Skin of body (tissue), 1 donor: ENCODE measurements at regions not wholly inside any gene's neighbourhood (a gene's known extent, or its start where the extent isn't known, plus 50 kb on each side); places are given as distances from the start of the nearest gene placed in this dataset.
A peak's percentile ranks its signal among the peaks of the same experiment; 100 is the strongest.
"Not testable (repeated sequence)": the region's sequence is repeated elsewhere in the genome, so short reads cannot be mapped to it uniquely, and the experiment has no call there.

Experiments
- DNase-seq: peaks from one replicate; lab custom pipeline; 2025; lab: John Stamatoyannopoulos, UW

DNA sequence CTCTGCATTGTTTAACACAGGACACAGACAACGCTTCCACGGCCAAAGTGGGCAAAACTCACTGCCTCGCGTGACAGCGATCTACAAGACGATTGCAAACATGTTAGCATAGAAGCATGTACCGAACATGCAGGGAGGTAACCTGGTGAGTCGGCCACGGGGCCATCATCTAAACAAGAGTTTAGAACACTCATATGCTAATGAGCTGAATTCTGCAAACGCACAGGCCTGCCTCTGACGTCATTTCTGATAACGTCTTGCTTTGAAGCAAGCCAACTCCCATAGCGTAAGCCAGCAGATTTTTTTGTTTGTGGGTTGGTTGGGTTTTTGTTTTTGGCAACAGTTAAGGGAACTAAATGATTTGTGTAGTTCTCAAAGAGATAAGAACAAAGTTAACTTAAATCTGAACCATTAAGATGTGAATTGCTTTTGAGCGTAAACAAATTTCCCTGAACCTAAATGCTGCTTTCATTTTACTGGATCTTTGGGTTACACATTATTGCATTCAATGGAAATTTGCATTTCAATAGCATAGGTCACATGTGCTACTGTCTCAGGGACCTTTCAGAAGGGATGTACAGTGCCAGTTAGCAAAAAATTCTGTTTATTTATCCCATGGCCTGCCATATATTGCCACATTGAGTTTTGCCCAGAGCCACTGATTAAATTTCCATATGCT, 184.5 kb upstream of the PDE10A start:
- DNase-seq, result no peak

DNA sequence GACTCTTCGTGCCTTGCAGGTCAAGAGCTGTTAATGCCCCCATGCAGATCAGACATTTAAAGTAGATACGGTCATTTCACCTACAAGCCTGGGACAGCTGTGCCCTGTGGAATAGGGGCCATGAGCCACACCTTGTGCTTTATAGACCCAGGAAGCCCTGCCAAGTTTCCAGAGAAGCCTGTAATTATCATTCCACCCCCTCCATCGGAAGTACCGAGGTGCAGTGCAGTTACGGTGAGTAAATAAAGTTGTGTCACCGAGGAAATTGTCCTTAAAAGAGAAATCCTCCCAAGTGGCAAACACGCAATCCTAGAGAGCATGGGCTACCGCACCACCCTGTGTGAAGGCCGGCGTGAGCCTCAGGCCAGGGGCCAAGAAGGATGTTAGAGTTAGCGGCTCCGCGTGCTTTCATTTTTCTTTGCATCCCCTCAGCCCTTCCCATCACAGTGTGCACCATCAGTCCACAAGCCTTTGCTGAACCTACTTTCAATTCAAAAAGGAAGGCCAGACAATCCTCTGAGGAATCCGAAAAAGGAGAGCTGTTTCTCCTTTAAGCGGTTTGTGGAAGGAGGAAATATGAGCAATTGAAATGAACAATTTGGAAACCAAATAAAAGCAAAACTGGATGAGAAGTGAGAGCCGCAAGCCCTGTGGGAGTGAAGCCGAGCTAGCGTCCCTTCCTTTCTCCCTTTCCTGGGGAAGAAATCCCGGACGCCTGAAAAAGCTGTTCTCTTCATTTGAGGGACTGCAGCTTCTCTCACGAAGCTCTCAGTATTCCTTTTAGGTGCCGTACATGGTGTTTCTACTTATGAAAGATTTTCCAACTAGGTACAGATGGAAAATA, 183.3 kb upstream of the PDE10A start:
- no peak for DNase-seq

DNA sequence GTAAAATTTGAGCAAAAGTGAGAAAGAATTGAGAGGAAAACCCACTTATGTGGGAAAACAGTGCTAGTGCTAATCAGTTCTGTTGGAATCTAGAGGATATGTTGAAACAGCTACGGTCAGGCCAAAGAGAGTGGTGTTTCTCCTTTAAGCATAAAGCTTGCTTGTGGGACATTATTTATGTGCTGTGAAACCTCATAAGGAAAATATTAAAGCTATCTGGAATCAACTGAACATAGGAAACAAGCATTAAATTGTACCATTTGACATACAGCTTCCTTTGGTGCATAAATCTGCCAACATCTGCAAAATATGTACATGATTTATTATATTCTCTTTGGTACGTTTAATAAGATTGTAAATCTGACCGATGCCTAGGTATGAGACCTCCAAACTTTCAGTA, 182.5 kb upstream of the PDE10A start:
- DNase-seq, result peak; percentile 63

DNA sequence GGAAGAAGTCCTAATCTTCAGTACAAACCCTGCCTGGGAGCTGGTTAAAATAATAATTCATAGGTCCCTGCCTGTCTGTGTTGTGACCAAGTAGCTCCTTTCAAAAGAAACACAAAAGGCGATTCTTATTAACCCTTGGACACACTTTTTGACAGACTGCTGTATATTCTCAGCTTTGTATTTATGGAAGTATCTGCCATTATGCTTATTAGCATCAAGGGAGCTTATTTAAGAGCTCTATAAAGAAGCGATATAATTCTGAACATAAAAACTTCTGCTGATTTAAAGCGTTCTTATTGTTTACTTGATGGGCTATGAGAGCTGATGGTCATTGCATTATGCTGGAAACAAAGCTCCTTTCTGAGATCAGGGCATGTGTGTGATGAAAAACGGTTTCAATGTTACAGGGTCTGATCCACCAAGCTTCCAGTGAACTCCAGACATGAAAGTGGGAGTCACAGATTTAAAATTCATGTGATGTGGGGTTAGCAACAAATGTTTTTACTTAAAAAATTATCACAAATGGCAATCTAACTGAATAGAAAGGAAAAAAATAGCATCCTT, 181.8 kb upstream of the PDE10A start:
- DNase-seq, result no peak

DNA sequence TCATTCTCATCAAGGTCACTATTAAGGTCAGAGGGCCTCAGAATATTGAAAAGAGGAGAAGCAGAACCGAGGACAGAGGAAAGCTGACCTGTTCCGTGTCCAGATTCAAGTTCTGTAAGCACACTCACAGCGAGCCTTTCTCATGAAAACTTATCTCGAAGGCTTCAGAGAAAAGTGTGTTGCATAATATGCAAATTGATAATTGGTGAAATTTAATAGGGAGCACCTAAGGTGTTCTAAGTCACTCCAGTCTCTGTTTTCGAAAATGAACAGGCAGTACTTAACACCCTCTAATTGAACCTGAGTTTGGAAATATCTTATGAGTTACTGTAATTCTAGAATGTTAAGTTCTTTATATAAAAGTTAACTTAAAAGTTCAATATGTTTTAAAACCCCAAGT, 181.2 kb upstream of the PDE10A start:
- DNase-seq, result no peak

DNA sequence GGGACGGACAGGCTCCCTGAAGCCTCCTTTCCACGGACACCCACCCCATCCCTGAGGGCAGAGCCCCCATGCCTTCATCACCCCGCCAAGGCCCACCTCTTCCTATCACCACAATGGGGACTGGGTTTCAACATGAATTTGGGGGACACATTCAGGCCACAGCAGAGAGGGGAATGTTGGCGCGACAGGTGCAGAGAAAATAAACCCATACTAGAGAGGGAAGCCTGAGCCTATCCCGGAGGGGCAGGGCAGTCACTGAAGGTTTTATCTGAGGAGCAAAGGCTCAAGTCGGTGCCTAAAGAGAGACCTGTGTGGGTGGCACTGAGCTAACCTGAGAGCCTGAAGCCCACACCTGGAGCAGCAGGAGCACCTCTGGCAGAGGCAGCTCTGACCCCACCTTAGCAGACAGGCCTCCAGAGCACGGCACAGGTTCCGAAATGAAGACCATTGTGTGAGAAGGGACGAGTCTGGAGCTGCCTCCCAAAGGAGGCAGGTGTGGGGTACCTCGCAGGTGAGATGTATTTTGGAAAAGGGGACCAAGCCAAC, 180.6 kb upstream of the PDE10A start:
- no peak for DNase-seq

DNA sequence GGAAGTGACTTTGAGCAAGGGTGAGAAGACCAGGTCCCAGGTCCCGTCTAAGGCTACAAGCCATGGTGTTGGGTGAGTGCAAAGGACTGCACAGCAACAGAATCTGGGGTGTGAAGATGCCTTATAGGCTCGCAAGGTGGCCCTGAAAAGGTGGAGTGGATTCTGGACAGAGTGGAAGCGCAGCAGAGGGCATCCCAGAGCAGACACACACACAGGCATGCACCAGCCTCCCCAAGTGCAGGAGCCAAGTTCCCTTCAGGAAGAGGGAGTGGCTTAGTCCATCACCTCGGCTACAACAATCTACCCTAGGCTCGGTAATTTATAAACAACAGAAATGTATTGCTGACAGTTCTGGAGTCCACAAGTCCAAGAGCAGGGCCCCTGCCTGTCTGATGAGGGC, 180.1 kb upstream of the PDE10A start:
- DNase-seq, result no peak

DNA sequence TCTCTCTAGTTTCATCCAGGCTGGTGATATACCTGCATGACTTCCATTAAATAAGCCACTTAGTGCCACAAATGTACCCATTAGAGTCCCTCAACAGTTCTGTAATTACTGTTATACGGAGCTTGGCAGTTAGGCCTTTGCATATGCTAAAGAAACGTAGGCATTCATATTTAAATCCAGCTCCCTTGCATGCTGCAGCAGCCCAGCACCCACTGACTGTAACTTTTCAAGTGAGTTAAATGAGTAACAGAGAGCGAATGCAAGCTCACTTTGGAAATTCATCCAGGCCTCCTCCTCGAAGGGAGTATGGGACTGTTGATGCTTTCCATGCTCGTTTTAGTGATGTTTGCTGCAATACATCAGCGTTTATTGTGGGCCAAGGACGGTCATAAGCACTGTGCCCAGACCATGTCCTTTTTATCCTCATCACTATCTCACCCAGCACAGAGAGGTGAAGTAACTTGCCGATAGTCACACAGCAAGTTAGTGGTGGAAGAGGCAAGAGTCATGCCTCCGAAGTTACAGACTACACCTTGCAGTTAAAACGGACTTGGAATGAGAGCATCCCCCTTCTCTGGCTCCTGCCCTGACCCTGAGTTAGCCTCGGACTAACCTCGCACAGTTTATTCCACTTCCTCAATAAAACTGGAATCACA, 179.4 kb upstream of the PDE10A start:
- DNase-seq, result no peak

DNA sequence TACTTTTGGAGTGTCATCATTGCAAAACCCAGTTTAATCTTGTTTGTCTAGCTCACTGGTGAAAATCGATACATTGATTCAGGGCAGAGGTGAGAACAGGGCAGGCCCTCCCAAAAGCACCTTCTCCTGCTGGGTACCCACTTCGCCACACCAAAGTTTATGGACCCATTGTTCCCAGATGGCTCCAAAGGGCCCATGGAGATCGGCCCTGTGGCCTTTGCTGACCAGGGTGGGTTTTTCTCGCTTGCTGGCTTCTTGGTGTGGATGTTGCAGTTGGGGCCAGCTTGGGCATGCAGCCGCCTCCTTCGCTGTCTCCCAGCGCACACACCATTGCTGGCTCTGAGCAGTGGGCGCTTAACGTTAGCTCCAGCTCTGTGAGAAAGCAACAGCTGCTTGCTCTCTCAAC, 178.1 kb upstream of the PDE10A start:
- DNase-seq, result no peak

DNA sequence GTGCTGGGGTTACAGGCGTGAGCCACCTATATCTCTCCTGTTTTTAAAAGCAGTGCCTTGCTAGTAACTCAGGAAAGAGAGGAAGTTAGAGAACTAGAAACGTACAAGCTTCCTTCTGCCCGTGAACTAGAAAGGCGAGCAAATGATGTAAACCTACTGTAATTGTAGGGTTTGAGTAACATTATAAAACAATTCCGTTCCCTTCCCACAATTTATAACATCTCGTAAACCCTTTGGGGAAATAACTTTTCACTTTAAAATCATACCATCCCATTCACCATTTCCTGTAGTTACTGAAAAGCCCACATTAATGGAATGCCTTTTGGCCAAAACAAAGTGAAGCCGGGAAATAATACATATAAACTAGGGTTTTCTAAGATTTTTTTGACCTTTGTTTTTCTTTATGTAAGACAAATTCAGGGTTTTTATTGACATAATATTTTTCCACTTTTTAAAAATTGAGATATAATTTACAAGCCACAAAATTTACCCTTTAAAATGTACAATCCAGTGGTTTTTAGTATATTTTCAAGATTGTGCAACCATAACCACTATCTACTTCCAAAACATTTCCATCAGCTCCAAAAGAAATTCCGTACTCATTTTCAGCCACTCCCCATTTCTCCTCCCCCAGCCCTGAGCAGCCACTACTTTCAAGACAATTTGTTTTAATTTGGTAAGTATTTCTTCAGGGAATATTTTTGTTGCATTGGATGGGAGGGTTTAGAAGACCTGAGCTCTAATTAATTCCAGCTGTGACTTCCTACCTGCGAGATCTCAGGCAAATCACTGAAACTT, 175.1 kb upstream of the PDE10A start:
- no peak for DNase-seq

DNA sequence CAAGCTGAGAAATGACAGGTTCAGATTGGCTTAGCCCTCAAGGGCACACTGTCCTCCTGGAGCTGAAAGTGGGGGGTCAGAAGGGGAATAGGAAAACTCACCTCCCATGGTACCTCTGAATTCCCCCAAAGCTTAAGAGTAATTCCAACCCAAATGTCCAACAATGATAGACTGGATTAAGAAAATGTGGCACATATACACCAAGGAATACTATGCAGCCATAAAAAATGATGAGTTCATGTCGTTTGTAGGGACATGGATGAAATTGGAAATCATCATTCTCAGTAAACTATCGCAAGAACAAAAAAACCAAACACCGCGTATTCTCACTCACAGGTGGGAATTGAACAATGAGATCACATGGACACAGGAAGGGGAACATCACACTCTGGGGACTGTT, 173.6 kb upstream of the PDE10A start:
- DNase-seq, result not testable (repeated sequence)

DNA sequence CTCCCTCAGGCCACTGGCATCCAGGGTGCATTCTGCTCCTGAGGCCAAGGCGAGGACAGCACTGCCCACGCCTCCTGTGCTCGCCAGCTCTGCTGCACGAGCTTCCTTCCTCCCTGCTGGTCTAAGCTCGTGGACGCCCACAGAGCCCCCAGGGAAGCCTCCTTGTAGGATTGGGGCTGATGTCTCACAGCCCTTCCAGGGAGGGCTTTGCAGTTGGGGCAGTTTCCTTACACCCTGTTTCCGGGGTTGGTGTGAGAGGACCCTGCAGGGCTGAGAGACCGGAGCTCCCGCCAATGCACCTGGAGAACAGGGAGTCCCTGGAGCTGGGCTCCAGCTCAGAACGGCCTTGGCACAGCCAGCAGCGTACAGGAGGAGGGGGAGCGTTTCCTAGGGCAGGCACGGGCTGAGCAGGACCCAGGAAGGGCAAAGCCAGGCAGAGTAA, 172.4 kb upstream of the PDE10A start:
- DNase-seq, result no peak

DNA sequence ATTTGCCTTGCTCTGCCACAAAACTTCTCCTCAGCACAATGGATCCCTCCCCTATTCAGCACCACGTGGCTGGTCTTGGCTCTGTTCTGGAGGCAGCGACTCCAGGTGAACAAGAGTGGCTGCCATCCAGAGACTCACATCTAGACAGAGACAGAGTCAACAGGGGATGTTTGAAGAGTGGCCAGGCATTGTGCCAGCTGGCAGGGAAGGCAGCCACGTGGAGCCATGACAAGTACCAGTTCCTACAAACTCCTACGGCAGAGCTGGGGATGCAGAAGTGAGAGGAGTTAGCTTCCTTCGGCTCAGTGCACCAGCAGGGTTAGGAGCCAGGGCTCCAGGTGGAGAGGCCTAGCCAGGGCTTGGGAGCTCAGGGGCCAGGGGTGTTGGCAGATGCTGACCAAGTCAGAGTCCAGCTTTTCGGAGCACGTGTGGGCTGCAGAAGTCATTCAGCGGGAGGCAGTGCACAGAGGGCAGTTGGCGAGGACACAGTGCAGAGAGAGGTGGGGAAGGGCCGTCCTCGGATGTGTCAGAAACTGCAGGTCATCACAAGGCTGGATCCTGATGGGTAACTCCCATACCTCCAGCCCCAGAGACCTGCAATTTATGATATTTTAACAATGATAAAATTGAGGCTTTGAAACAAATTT, 171.7 kb upstream of the PDE10A start:
- no peak for DNase-seq

DNA sequence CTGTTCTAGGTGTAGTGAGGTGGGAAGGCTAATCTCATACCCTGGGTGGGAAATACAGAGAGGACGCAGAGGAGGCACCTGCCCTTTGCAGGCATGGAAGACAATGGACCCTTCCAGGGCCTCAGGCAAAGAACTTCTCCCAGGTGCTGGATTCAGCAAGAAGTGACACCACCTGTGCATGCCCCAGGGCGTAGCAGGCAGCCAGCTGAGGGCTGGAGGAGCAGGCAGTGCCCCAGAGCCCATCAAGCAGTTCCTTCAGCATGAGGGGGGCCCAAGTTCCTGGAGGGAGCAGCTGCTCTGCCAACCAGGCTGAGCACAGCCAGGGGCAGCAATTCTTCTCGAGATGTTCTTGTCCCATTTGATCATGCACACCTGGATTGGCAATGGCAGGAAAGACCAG, 170.3 kb upstream of the PDE10A start:
- DNase-seq, result no peak

DNA sequence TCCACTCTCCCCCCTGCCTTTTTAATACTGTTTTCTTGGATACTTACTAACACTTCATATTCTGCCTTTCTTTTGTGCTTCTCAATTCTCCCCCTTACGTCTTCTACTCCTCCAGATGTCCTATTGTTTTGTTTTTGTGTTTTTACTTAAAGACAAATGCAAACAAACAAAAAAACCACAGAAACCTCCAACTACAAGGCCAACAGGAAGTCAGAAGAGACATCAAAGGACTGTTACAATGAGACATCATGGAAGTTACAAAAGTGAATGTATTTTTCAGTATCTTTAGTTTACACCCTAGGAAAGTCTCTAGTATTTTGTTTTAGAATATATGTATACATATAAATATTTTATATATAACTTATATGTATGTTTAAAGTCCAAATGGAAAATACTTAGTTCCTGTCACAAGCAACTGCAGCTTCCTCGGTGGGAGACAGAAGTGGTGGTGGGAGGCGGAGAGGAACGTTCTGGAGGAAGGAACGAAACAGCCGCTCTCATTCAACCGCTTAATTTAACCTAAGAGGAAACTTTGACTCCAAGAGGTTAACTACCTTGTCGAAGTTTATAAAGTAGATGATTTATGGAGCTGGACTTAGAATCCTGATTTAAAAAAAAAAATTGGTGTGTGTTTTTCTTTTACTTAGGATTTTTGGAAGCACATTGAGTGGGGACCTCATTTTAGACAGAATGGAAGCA, 168.9 kb upstream of the PDE10A start:
- peak; percentile 11 for DNase-seq

DNA sequence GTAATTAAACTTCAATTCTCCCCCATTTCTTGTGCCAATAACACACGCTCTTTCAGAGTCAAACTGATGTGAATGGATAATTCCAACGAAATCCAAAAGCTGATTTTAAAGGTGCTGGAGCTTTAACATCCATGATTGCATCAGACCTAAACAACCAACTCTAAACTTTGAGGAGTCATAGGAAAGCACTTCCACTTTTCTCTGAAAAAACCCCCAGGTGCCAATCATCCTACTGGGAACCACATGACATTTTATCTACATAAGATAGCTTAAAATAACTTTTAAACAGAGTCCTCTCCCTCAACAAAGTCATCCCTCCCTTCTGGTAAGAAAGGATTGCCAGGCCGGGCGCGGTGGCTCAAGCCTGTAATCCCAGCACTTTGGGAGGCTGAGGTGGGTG, 167.7 kb upstream of the PDE10A start:
- no peak for DNase-seq

DNA sequence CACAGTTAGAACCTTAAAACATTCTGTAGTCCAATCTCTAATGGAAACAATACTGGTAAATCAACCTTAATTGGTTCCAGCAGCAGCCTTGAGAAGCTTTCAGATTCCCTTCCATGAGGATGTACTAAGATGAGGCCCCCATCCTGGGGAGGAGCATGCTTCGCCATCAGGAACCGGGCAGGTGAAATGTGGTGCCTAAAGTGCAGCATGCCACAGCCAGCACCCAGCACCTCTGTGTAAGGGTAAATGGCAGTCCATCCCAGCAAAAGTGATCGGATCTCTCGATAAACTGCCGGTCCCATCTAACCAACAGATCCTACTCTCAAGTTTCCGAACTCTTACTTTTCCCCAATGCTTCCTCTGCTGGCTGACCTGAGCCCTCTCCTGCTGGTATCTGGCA, 166.3 kb upstream of the PDE10A start:
- DNase-seq, result no peak

DNA sequence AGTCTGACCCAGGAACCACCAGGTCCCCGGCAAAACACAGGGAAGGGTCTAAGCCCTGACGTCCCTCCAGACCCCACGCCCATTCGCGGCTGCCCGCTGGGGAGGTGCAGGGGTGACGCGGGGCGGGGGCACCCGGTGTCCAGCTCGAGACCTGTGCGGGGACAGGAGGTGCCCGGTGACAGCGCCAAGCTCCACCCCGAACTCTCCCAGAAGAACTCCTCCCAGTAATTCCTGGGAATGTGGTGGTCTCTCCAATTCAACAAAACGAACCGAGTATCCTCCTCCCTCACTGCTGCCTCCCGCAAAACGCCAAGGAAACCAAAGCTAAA, 164.1 kb upstream of the PDE10A start:
- DNase-seq, result no peak

DNA sequence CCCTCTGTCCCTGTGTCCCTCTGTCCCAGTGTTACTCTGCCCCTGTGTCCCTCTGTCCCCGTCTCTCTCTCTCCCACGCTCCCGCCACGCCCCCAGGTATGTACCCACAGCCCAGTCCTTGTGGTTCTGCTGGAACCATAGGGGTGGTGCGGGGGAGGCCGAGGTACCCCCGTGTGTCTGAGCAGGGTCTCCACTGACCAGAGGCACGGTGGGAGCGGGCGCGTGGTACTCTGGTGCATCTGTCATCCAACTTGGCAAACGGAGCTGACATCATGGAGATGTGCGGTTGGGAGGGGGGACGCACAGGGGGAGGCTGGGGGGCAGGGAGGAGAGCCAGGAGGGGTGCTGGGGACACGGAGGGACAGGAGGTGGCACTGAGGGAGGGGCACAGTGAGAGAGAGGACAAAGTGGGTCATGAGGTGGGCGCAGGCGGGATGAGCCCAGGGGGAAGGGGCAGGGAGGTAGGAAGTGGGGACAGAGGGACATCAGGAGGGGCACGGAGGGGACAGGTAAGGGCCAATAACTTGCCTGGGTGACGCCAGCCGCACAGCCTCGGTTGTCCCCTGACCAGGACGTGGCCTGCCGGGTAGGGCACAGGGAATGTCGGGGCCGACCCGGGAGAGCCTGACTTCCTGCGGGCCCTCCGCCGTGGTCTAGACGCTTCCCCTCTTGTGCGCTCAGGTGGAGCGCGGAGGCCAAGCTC, 163.6 kb upstream of the PDE10A start:
- DNase-seq, result no peak
